Common myeloid progenitor, CD34-positive (primary cell): ENCODE measurements at regions not wholly inside any gene's neighbourhood (a gene's known extent, or its start where the extent isn't known, plus 50 kb on each side); places are given as distances from the start of the nearest gene placed in this dataset.

Experiments used
- CTCF ChIA-PET: fragments of 350-600 bp; sonication (Branson Sonifier 250); formaldehyde crosslinking; loops from one replicate; lab custom pipeline; 2021; ENCODE audit warnings: antibody characterized with exemption; lab: Charles Lee
- POLR2A ChIA-PET: fragments of 350-600 bp; sonication (Branson Sonifier 250); formaldehyde crosslinking; loops from one replicate; lab custom pipeline; 2021; ENCODE audit warnings: antibody characterized with exemption; lab: Charles Lee
- DNase-seq, 3 donors: peaks; one replicate each; pipeline versions ENCODE4 v3.0.0 to v3.0.0-alpha.2; 2013
- H3K27ac ChIP-seq, 2 experiments: 1 replicate in 1 of 2; 2 replicates in 1 of 2; pipeline ENCODE4 v1.7.0; 2013; ENCODE audit warnings: inconsistent platforms in 2 of 2, low read length in 2 of 2, mild to moderate bottlenecking in 2 of 2, low read depth in 1 of 2, moderate library complexity in 1 of 2; ENCODE audit not compliant: severe bottlenecking in 2 of 2, insufficient read depth in 1 of 2, poor library complexity in 1 of 2
- H3K27me3 ChIP-seq, 5 experiments: replicated peaks in 2 of 5; 1 replicate in 3 of 5; 2 replicates in 2 of 5; pipeline versions ENCODE4 v1.6.1 to v1.7.0; 2013; ENCODE audit warnings: low read length in 4 of 5, mild to moderate bottlenecking in 2 of 5, moderate library complexity in 2 of 5, inconsistent platforms in 1 of 5; ENCODE audit not compliant: insufficient read depth in 5 of 5, control insufficient read depth in 4 of 5
- H3K36me3 ChIP-seq, 4 experiments: 1 replicate in 2 of 4; 2 replicates in 2 of 4; pipeline versions ENCODE4 v1.6.1 to v1.7.0; 2013; ENCODE audit warnings: low read length in 3 of 4, control low read depth in 1 of 4, mild to moderate bottlenecking in 1 of 4; ENCODE audit not compliant: control insufficient read depth in 4 of 4, insufficient read depth in 4 of 4
- H3K4me1 ChIP-seq, 4 experiments: 1 replicate in 3 of 4; 2 replicates in 1 of 4; pipeline versions ENCODE4 v1.6.1 to v1.7.1; 2013; ENCODE audit warnings: low read length in 3 of 4, mild to moderate bottlenecking in 3 of 4, control low read depth in 1 of 4, inconsistent platforms in 1 of 4, moderate library complexity in 1 of 4; ENCODE audit not compliant: control insufficient read depth in 4 of 4, insufficient read depth in 4 of 4; ENCODE audit errors: control extremely low read depth in 1 of 4
- H3K4me3 ChIP-seq, 7 experiments: 1 replicate in 4 of 7; 2 replicates in 3 of 7; pipeline versions ENCODE4 v1.5.1 to v1.7.0; 2013; ENCODE audit warnings: mild to moderate bottlenecking in 7 of 7, low read length in 6 of 7, moderate library complexity in 6 of 7, inconsistent platforms in 2 of 7, low read depth in 2 of 7, control low read depth in 1 of 7; ENCODE audit not compliant: insufficient read depth in 4 of 7, control insufficient read depth in 1 of 7; ENCODE audit errors: extremely low read depth in 1 of 7
- H3K9me3 ChIP-seq, 5 experiments: 1 replicate in 4 of 5; 2 replicates in 1 of 5; pipeline versions ENCODE4 v1.6.1 to v1.7.1; 2013; ENCODE audit warnings: low read length in 4 of 5, mild to moderate bottlenecking in 2 of 5, inconsistent platforms in 1 of 5, low read depth in 1 of 5, moderate library complexity in 1 of 5; ENCODE audit not compliant: control insufficient read depth in 4 of 5, insufficient read depth in 2 of 5; ENCODE audit errors: control extremely low read depth in 1 of 5
- WGBS: methylation state at CpG from one replicate; pipeline ENCODE4 v1.1.5; 2013; ENCODE audit not compliant: insufficient coverage; 5-methylcytosine and 5-hydroxymethylcytosine counted together

GRCh38 chr10:43960981-43961380, 312.3 kb upstream of the ZNF32 start:
- H3K27ac ChIP-seq = no peak overlapping the region
- H3K27me3 ChIP-seq = peaks cover 0 to 73% (median 26%) of the 10 kb centered on the region in 5 experiments
- H3K4me1 ChIP-seq = peaks cover 0 to 24% (median 16%) of the 10 kb centered on the region in 4 experiments
- no peaks in the 10 kb centered on the region for H3K36me3 ChIP-seq
- WGBS = 100% methylated on average over 1 of the region's 4 CpGs
- no peak for DNase-seq
- ChIA-PET CTCF (no interaction called here), POLR2A (no interaction called here)
- H3K9me3 ChIP-seq = no peaks in the 10 kb centered on the region
- no peak overlapping the region for H3K4me3 ChIP-seq

GRCh38 chr10:43960477-43960876, 311.8 kb upstream of the ZNF32 start:
- Histone ChIP-seq H3K9me3 (no peaks in the 10 kb centered on the region), H3K36me3 (no peaks in the 10 kb centered on the region), H3K27me3 (peaks cover 0 to 77% (median 26%) of the 10 kb centered on the region in 5 experiments), H3K4me3 (no peak overlapping the region), H3K4me1 (peaks cover 0 to 19% (median 11%) of the 10 kb centered on the region in 4 experiments), H3K27ac (no peak overlapping the region)
- ChIA-PET CTCF (no interaction called here), POLR2A (no interaction called here)
- WGBS = 93% methylated on average over 3 of the region's 4 CpGs
- no peak for DNase-seq

- Histone ChIP-seq H3K9me3 (no peaks in the 10 kb centered on the region), H3K36me3 (no peaks in the 10 kb centered on the region), H3K27me3 (peaks cover 0 to 79% (median 26%) of the 10 kb centered on the region in 5 experiments), H3K4me1 (peaks cover 0 to 15% (median 7%) of the 10 kb centered on the region in 4 experiments), H3K27ac (no peak overlapping the region), H3K4me3 (no peak overlapping the region)
- CTCF ChIA-PET = no interaction called here
- WGBS = no CpG with 5 or more reads among the region's 2 CpGs
- DNase-seq = no peak
- POLR2A ChIA-PET = no interaction called here
Observed at GRCh38 chr10:43960135-43960415, 311.4 kb upstream of the ZNF32 start.

GRCh38 chr10:43959364-43960134, 310.9 kb upstream of the ZNF32 start:
- ChIA-PET CTCF (no interaction called here), POLR2A (no interaction called here)
- Histone ChIP-seq H3K27me3 (peaks cover 0 to 84% (median 26%) of the 10 kb centered on the region in 5 experiments), H3K27ac (no peak overlapping the region), H3K36me3 (no peaks in the 10 kb centered on the region), H3K9me3 (no peaks in the 10 kb centered on the region), H3K4me3 (no peak overlapping the region), H3K4me1 (peaks cover 0 to 9% (median 5%) of the 10 kb centered on the region in 4 experiments)
- no peak for DNase-seq
- 97% methylated on average over 9 of the region's 11 CpGs for WGBS

- Histone ChIP-seq H3K27me3 (peaks cover 0 to 80% (median 26%) of the 10 kb centered on the region in 5 experiments), H3K4me3 (no peak overlapping the region), H3K36me3 (no peaks in the 10 kb centered on the region), H3K27ac (no peak overlapping the region), H3K9me3 (no peaks in the 10 kb centered on the region), H3K4me1 (peaks cover 0 to 4% (median 1%) of the 10 kb centered on the region in 4 experiments)
- ChIA-PET POLR2A (no interaction called here), CTCF (no interaction called here)
- WGBS = 100% methylated on average over 3 of the region's 6 CpGs
- no peak for DNase-seq
Observed at GRCh38 chr10:43958964-43959363, 310.3 kb upstream of the ZNF32 start.

- Histone ChIP-seq H3K27me3 (peaks cover 0 to 76% (median 26%) of the 10 kb centered on the region in 5 experiments), H3K27ac (no peak overlapping the region), H3K9me3 (peaks cover 0 to 3% (median 0%) of the 10 kb centered on the region in 5 experiments), H3K4me3 (no peak overlapping the region), H3K36me3 (no peaks in the 10 kb centered on the region), H3K4me1 (no peaks in the 10 kb centered on the region)
- DNase-seq = no peak
- CTCF ChIA-PET = interaction anchor here (1.2 kb wide), 1 partner anchor 12 kb away, joined by 3 read pairs; no protein-coding TSS in a partner anchor
- POLR2A ChIA-PET = no interaction called here
- WGBS = 98% methylated on average over 6 of the region's 6 CpGs
Observed at GRCh38 chr10:43958071-43958432, 309.4 kb upstream of the ZNF32 start.

GRCh38 chr10:43957267-43958070, 308.8 kb upstream of the ZNF32 start:
- CTCF ChIA-PET = interaction anchor here (1.2 kb wide), 1 partner anchor 13 kb away, joined by 3 read pairs; no protein-coding TSS in a partner anchor
- 98% methylated on average over 6 of the region's 6 CpGs for WGBS
- no peak overlapping the region for H3K27ac ChIP-seq
- peaks cover 0 to 70% (median 23%) of the 10 kb centered on the region in 5 experiments for H3K27me3 ChIP-seq
- H3K4me1 ChIP-seq = no peaks in the 10 kb centered on the region
- POLR2A ChIA-PET = no interaction called here
- H3K4me3 ChIP-seq = no peak overlapping the region
- H3K9me3 ChIP-seq = peaks cover 0 to 7% (median 4%) of the 10 kb centered on the region in 5 experiments
- DNase-seq = no peak
- H3K36me3 ChIP-seq = no peaks in the 10 kb centered on the region
